ENCODE measurements at regions not wholly inside any gene's neighbourhood (a gene's known extent, or its start where the extent isn't known, plus 50 kb on each side); places are given as distances from the start of the nearest gene placed in this dataset.

DNA sequence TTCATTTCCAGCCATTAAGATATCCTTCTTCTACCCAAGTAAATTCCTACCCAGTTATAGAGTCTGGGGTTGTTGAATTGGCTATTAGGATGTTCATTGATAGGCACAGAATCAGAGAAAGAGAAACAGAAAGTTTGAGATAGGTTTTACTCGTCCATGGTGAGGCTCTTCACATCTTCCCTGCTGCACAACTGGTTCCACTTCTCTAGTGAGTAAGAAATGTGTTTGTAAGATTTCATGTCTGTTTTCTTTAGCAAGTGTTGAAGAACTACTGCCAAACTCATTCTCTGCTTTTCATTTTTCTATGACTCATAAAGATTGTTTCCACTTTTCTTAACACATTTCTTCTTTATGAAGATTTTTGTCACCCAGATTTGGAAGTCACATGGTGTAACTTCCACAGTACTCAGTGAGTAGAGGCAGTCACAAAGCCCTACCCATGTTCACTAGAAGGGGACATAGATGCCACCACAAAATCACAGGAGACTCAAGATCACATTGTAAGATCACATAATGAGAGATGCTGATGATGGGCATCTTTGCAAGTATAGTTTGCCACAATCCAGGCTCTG, 152.3 kb downstream of the SNX7 start:
- DNase-seq: no peak

DNA sequence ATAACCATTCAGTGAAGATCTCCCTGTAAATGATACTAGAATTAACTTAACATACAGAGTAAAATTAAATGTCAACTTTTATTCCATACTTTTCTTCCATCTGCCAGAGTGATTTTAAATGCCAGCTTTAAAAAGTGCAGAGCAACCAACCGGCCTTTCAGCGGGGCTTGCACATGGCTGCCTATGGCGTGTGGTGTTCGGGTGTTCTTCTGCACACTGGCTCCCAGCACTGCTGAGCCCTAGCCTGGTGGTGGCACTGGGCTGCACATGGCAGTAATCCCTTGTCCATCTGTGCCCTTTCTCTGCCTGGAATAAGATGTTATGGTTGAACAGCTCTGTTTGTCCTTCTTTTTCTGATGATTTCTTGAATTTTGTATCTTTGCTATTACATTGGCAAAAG, 156.3 kb downstream of the SNX7 start:
- no peak for DNase-seq

DNA sequence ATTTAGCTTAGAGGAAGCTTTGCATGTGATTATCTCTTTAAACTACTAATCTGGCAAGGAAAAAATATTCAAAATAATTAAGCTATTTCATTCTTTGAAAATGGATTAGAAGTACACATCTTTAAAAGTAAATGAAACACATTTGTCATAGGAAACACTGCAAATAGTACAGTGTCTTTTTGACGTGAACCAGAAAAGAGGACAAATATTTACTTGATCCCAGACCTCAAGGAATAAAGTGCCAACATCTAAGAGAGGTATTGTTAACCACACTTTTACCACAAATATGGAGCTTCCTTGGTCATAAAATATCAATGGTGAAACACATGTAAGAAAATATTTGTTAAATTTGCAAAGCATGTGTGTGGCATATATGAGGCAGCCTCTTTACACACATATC, 159.9 kb downstream of the SNX7 start:
- DNase-seq: no peak

DNA sequence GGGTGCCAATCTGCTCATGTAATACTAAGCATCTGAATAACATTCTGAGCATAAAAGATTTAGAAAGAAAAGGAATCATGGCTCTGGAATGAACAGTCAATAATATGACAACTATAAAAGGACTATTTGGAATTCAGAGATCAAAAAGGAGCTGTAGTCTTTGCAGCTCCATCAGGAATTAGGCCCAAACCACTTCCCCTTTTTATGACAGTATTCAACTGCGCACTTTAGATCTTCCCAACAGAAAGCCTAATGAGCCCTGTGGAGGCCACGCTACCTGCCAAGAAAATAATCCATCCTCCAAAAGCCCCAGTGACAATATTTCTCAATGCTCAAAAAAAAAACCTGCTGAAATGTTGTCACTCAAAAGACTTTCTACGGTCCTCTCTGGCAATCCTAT, 163.2 kb downstream of the SNX7 start:
- DNase-seq: peak; percentile 3

DNA sequence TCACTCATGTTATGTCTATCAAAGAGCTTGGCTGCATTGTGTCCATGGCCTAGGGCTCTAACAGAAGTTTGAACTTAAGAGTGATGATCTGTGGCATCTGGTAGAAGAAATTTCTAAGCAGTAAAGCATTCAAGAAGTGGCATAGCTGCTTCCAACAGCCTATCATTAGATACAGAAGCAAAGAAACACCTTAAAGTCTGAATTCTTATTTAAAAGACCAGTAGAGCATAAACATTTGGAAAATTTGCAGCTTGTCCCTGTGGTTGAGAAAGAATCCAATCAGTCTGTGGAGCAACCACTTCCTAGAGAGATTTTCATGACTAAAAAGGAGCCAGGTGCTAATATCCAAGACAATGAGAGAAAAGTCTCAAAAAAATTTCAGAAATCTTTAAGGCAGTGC, 165.5 kb downstream of the SNX7 start:
- DNase-seq: no peak

DNA sequence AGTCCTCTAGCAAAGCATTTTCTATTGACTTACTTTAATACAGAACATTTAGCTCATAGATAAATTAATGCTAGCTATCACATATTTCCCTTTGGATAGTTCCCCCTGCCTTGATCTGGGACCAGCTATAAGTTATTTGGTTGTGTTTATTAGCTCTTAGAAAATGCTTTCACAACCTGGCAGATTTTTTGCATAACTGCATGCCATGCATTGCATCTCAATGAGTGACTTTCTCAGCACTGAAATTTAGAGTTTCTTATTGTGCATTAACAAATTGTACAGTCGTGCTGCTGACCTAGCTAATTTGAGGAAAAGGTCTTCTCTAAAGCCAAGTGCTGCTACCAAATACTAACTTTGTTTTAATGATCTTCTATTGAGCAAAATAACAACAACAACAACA, 164.8 kb downstream of the PLPPR5 start:
- DNase-seq: peak; percentile 40
